Gastroesophageal sphincter (tissue), 3 donors: ENCODE measurements at regions not wholly inside any gene's neighbourhood (a gene's known extent, or its start where the extent isn't known, plus 50 kb on each side); places are given as distances from the start of the nearest gene placed in this dataset.

Source experiments
- CTCF ChIP-seq, 4 experiments: fragments of 200-600 bp in 2 of 4; fragments of 450-650 bp in 2 of 4; sonication (generic) in 1 of 4; IDR thresholded peaks; one replicate each; pipeline ENCODE4 v1.5.1; 2017 to 2019; ENCODE audit warnings: antibody characterized with exemption in 4 of 4, mild to moderate bottlenecking in 2 of 4, moderate library complexity in 2 of 4
- EP300 ChIP-seq: sonication (generic); formaldehyde crosslinking; IDR thresholded peaks from one replicate; pipeline ENCODE4 v1.6.1; 2017; ENCODE audit warnings: antibody characterized with exemption, mild to moderate bottlenecking
- POLR2A ChIP-seq, 2 donors: fragments of 450-650 bp; IDR thresholded peaks; one replicate each; pipeline ENCODE4 v1.6.1; 2017; ENCODE audit warnings: antibody characterized with exemption in 2 of 2, mild to moderate bottlenecking in 2 of 2, moderate library complexity in 1 of 2

DNA sequence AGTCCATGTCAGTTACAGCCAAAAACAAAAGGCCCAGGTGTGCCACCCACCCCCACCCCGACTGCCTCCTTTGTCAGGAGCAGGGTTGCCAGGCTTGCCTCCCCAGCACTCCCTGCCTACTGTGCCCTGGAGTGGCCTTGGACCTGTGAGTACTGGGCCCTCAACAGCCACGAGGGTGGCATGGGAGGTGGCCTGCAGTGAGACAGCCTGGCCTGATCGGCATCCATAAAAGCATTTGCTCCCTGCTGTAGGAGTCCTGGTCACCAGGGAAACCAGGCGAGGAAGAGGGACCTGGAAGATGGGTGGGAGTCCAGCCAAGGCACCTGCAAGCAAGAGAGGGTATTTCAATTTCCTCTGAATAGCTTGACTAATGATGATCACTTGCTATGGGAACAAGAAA is 56.4 kb upstream of the KCNMB2 start:
- TF ChIP-seq CTCF (IDR thresholded peaks at IDR 0.05) (no peak), POLR2A (IDR thresholded peaks at IDR 0.05) (no peak), EP300 (no peak)
